ENCODE measurements at regions not wholly inside any gene's neighbourhood (a gene's known extent, or its start where the extent isn't known, plus 50 kb on each side); places are given as distances from the start of the nearest gene placed in this dataset.

DNA sequence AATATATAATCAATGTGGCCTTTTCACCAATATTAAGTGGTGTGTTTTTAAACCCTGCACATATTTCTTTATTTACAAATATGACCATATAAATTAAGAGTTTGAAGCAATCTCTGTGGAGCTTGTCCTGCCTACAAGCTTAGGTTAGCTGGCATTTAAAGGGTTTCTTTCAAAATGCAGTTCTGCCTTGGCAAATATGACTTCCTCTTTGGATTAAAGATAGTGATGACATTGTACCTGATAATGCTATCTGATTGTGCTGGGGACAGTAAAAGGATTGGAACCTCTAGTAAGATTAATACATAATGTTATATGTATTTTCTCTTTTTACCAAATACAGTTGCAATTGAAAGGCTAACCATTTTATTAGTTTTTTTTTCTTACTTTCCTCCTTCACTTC, 249.1 kb downstream of the OTOL1 start:
- TF ChIP-seq, protein P1, sequence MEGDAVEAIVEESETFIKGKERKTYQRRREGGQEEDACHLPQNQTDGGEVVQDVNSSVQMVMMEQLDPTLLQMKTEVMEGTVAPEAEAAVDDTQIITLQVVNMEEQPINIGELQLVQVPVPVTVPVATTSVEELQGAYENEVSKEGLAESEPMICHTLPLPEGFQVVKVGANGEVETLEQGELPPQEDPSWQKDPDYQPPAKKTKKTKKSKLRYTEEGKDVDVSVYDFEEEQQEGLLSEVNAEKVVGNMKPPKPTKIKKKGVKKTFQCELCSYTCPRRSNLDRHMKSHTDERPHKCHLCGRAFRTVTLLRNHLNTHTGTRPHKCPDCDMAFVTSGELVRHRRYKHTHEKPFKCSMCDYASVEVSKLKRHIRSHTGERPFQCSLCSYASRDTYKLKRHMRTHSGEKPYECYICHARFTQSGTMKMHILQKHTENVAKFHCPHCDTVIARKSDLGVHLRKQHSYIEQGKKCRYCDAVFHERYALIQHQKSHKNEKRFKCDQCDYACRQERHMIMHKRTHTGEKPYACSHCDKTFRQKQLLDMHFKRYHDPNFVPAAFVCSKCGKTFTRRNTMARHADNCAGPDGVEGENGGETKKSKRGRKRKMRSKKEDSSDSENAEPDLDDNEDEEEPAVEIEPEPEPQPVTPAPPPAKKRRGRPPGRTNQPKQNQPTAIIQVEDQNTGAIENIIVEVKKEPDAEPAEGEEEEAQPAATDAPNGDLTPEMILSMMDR (IDR thresholded peaks at IDR 0.05; ENCODE audit: low read depth, low read length, missing control alignments): no peak
- DNase-seq (ENCODE audit: extremely low read depth, low read depth): no peak
- H3K4me3 ChIP-seq (replicated peaks; ENCODE audit: low read depth, low read length): no peak overlapping the region

DNA sequence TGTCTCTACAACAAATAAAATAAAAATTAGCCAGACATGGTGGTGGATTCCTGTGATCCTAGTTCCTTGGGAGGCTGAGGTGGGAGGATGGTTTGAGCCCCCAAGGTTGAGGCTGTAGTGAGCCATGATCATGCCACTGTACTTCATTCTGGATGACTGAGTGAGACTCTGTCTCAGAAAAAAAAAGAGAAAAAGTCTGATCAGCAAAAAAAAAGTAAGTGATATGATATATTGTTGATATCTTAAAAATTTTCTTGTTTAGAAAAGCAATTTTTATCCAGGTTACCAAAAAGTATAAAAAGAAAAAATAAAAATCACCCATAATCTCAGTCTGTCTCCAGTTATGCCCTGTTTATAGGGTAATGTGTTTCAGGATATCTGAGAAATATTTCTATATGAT, 251.4 kb downstream of the OTOL1 start:
- H3K4me3 ChIP-seq (replicated peaks; ENCODE audit: low read depth, low read length): no peak overlapping the region
- DNase-seq (ENCODE audit: extremely low read depth, low read depth): no peak
- TF ChIP-seq, protein P1 (IDR thresholded peaks at IDR 0.05; ENCODE audit: low read depth, low read length, missing control alignments): no peak

DNA sequence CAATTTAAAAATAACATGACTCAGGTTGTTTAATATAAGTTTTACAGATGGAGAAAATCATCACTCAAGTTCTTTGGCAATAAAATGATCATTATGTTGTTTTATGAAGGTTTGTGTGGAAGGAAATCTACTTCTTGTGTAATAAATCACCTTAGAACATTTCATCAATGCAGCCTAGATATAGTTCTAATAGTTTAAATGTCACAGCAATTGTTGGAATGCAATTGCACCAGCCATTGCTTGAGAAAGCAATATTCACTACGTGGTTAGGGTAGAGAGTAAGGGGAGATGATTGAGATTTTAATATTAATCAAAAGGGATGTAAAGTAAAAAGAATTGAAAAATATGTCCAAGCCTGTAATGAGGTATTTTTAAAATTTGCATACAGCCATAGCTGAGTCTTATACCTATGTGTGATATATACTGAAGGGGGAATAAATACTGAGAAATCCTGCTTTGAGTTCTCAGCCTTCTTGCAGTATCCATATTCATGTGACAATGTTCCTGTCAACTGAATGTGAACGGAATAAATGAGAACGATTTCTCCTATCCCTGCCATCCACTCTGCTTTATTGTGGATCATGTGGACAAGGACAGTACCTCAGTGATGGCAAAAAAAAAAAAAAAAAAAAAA, 257.9 kb downstream of the OTOL1 start:
- DNase-seq (ENCODE audit: extremely low read depth, low read depth): no peak
- TF ChIP-seq, protein P1 (IDR thresholded peaks at IDR 0.05; ENCODE audit: low read depth, low read length, missing control alignments): no peak
- no peak overlapping the region for H3K4me3 ChIP-seq (replicated peaks; ENCODE audit: low read depth, low read length)

DNA sequence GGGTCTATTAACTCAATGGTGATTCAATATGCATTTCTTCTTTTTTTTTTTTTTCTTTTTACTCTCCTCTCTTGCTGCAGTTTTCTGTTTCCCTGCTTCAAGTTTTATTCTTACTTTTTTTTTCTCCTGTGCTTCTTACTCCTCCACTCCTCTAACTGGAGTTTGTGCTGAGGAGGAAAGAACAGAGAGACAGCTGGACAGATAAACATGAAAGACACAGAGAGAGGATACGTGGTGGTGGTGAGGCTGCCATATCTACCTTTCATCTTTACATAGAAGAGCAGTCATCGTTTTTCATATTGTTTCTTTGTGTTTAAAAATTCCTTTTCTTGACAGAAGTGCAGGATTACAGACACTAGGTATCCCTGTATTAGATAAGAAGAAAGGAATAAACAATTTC, 262.8 kb downstream of the OTOL1 start:
- H3K4me3 ChIP-seq (replicated peaks; ENCODE audit: low read depth, low read length): no peak overlapping the region
- DNase-seq (ENCODE audit: extremely low read depth, low read depth): no peak
- TF ChIP-seq, protein P1 (IDR thresholded peaks at IDR 0.05; ENCODE audit: low read depth, low read length, missing control alignments): no peak

DNA sequence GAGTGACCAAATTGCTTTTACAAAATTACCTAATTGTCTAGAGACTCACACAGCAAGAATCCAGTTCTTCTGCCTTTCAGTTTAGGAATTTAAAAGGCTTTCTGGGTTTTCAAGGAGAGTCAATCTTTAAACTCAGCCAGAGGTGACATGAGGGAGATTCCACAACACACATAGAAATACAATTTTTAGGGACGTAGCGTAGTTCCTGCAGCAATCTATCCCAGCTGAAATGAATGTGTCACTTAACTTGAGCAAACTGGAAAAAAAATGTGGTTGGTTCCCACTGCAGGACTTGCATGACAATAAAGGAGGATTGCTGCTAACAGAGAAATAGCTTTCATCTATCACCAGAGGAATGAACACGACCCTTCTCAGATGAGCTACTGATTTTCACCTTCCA, 269.7 kb downstream of the OTOL1 start:
- TF ChIP-seq, protein P1 (IDR thresholded peaks at IDR 0.05; ENCODE audit: low read depth, low read length, missing control alignments): no peak
- no peak for DNase-seq (ENCODE audit: extremely low read depth, low read depth)

DNA sequence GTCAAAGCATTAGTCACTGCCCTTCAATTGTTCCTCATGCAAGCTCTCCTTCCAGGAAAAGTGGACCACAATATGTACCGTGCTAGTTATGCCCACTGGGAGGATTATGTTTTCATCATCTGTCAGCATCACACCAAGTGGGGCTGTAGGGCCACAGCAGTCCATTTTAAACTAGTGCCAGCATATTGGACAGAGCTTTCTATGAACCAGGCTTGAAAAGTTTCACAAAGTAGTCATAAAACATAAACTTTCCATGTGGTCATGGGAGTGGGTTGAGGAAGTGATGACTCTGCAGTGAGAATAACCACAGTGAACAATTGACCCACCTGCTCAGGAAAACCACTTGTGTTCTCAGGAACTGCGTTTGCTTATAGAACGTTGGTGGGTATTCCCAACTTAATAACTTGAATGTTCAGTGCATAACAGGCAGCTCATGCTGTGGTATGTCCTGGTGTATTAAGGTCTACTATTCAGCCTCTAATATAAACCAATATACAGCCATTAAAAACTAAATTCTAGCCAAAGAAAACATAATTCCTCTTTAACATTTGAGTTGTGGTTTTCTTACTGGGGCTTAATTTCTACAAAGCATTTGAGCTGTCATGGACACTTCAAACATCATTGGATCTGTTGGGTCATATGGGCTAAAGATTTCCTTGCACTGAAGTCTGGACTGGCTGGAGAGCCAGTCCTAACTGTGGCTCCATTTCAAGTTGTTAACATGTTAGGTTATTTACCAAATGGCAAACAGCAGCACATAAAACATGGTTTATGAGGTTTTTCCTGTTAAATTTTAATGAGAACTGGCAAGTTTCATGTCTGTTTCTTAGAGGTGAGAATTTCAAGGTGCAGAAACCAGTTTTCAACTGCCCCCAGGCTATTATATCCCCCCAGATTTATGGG, 274.1 kb downstream of the OTOL1 start:
- TF ChIP-seq, protein P1 (IDR thresholded peaks at IDR 0.05; ENCODE audit: low read depth, low read length, missing control alignments): no peak
- H3K4me3 ChIP-seq (replicated peaks; ENCODE audit: low read depth, low read length): no peak overlapping the region
- peak; percentile 16 for DNase-seq (ENCODE audit: extremely low read depth, low read depth)

More for the DNA sequence above, 269.7 kb downstream of the OTOL1 start:
- no peak overlapping the region for H3K4me3 ChIP-seq (replicated peaks; ENCODE audit: low read depth, low read length)
